ENCODE measurements at regions not wholly inside any gene's neighbourhood (a gene's known extent, or its start where the extent isn't known, plus 50 kb on each side); places are given as distances from the start of the nearest gene placed in this dataset.

- TF ChIP-seq USF1 (IDR thresholded peaks at IDR 0.05) = no peak
- no peak for TF ChIP-seq TEAD4 (IDR thresholded peaks at IDR 0.05)
- no peak for TF ChIP-seq ZBTB7A (IDR thresholded peaks at IDR 0.05; ENCODE audit: low read depth)
- no peak for TF ChIP-seq TAF1 (IDR thresholded peaks at IDR 0.05; ENCODE audit: low read depth)
- TF ChIP-seq NFIC (IDR thresholded peaks at IDR 0.05) = no peak
- no peak for TF ChIP-seq EP300 (IDR thresholded peaks at IDR 0.05; ENCODE audit: borderline replicate concordance)
- no peak for TF ChIP-seq CEBPB (IDR thresholded peaks at IDR 0.05)
- no peak for TF ChIP-seq EGR1 (IDR thresholded peaks at IDR 0.05)
- no peak for TF ChIP-seq REST (IDR thresholded peaks at IDR 0.05; ENCODE audit: low read depth)
- no peak for TF ChIP-seq RAD21 (IDR thresholded peaks at IDR 0.05; ENCODE audit: low read depth)
- TF ChIP-seq, protein P1, sequence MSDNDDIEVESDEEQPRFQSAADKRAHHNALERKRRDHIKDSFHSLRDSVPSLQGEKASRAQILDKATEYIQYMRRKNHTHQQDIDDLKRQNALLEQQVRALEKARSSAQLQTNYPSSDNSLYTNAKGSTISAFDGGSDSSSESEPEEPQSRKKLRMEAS (IDR thresholded peaks at IDR 0.05) = no peak
- no peak for TF ChIP-seq CREB1 (IDR thresholded peaks at IDR 0.05; ENCODE audit: low read depth)
- TF ChIP-seq FOXM1 (IDR thresholded peaks at IDR 0.05; ENCODE audit: borderline replicate concordance, low read depth) = no peak
- TF ChIP-seq YY1 (IDR thresholded peaks at IDR 0.05; ENCODE audit: low read depth) = no peak
Measured at GRCh38 chr7:10117815-10118214, 855.9 kb upstream of the PHF14 start.

- TF ChIP-seq YY1 (IDR thresholded peaks at IDR 0.05; ENCODE audit: low read depth) (no peak), TEAD4 (IDR thresholded peaks at IDR 0.05) (no peak), CEBPB (IDR thresholded peaks at IDR 0.05) (no peak), NFIC (IDR thresholded peaks at IDR 0.05) (no peak), USF1 (IDR thresholded peaks at IDR 0.05) (no peak)
Measured at GRCh38 chr7:10120936-10121335, 852.7 kb upstream of the PHF14 start.

GRCh38 chr7:10121631-10122030 lies 852.0 kb upstream of the PHF14 start:
- TF ChIP-seq ZBTB7A (IDR thresholded peaks at IDR 0.05; ENCODE audit: low read depth) (no peak), NFIC (IDR thresholded peaks at IDR 0.05) (no peak), TAF1 (IDR thresholded peaks at IDR 0.05; ENCODE audit: low read depth) (no peak), TCF12 (IDR thresholded peaks at IDR 0.05; ENCODE audit: low read depth) (no peak), USF1 (IDR thresholded peaks at IDR 0.05) (no peak), CREB1 (IDR thresholded peaks at IDR 0.05; ENCODE audit: low read depth) (no peak), RAD21 (IDR thresholded peaks at IDR 0.05; ENCODE audit: low read depth) (no peak), CEBPB (IDR thresholded peaks at IDR 0.05) (no peak), EGR1 (IDR thresholded peaks at IDR 0.05) (no peak), FOXM1 (IDR thresholded peaks at IDR 0.05; ENCODE audit: borderline replicate concordance, low read depth) (no peak), EP300 (IDR thresholded peaks at IDR 0.05; ENCODE audit: borderline replicate concordance) (no peak), TEAD4 (IDR thresholded peaks at IDR 0.05) (no peak), YY1 (IDR thresholded peaks at IDR 0.05; ENCODE audit: low read depth) (no peak), REST (IDR thresholded peaks at IDR 0.05; ENCODE audit: low read depth) (no peak)
- TF ChIP-seq, protein P1 (IDR thresholded peaks at IDR 0.05) = no peak

GRCh38 chr7:10122551-10123100 lies 851.0 kb upstream of the PHF14 start:
- TF ChIP-seq TCF12 (IDR thresholded peaks at IDR 0.05; ENCODE audit: low read depth) (no peak), ZBTB7A (IDR thresholded peaks at IDR 0.05; ENCODE audit: low read depth) (no peak), EGR1 (IDR thresholded peaks at IDR 0.05) (no peak), CREB1 (IDR thresholded peaks at IDR 0.05; ENCODE audit: low read depth) (no peak), USF1 (IDR thresholded peaks at IDR 0.05) (no peak), YY1 (IDR thresholded peaks at IDR 0.05; ENCODE audit: low read depth) (no peak), NFIC (IDR thresholded peaks at IDR 0.05) (no peak), RAD21 (IDR thresholded peaks at IDR 0.05; ENCODE audit: low read depth) (no peak), FOXM1 (IDR thresholded peaks at IDR 0.05; ENCODE audit: borderline replicate concordance, low read depth) (no peak), EP300 (IDR thresholded peaks at IDR 0.05; ENCODE audit: borderline replicate concordance) (no peak), TEAD4 (IDR thresholded peaks at IDR 0.05) (no peak), TAF1 (IDR thresholded peaks at IDR 0.05; ENCODE audit: low read depth) (no peak)
- TF ChIP-seq, protein P1 (IDR thresholded peaks at IDR 0.05) = no peak

DNA sequence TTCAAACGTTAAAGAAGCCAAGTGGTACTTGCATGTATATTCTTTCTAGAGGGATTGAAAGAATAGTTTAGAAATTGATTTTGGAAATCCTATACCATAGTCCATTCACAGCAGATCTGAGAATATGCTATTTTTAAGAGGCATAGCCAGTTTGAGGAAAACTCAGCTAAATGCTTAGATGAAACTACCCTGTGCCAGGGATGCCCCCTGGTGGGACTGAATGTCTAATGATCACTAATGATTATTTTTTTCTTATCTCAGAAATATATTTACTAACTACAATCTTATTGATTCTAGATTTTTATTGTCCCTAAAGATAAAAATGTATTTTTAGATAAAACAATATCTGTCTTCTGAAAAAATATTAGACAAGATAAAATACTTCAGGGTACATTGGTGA lies 844.9 kb upstream of the PHF14 start:
- no peak for TF ChIP-seq EP300 (IDR thresholded peaks at IDR 0.05; ENCODE audit: borderline replicate concordance)
- no peak for TF ChIP-seq TEAD4 (IDR thresholded peaks at IDR 0.05)
- peak; percentile 44 for TF ChIP-seq RAD21 (IDR thresholded peaks at IDR 0.05; ENCODE audit: low read depth)
- TF ChIP-seq USF1 (IDR thresholded peaks at IDR 0.05) = no peak

All from Ishikawa (cell line).